IPS-18a (cell line): ENCODE measurements at regions not wholly inside any gene's neighbourhood (a gene's known extent, or its start where the extent isn't known, plus 50 kb on each side); places are given as distances from the start of the nearest gene placed in this dataset.

Source experiments
- H3K27ac ChIP-seq: one replicate; pipeline ENCODE4 v1.5.1; 2013; ENCODE audit warnings: low read length
- H3K27me3 ChIP-seq: one replicate; pipeline ENCODE4 v1.6.1; 2013; ENCODE audit warnings: mild to moderate bottlenecking, low read length; ENCODE audit not compliant: control insufficient read depth, insufficient read depth
- H3K36me3 ChIP-seq: one replicate; pipeline ENCODE4 v1.6.1; 2013; ENCODE audit warnings: low read depth, low read length; ENCODE audit not compliant: control insufficient read depth
- H3K4me1 ChIP-seq: one replicate; pipeline ENCODE4 v1.6.1; 2013; ENCODE audit warnings: low read depth, low read length; ENCODE audit not compliant: control insufficient read depth
- H3K4me3 ChIP-seq: one replicate; pipeline ENCODE4 v1.5.1; 2013; ENCODE audit warnings: low read length
- H3K9ac ChIP-seq: one replicate; pipeline ENCODE4 v1.6.1; 2013; ENCODE audit warnings: mild to moderate bottlenecking, low read length, moderate library complexity
- H3K9me3 ChIP-seq: one replicate; pipeline ENCODE4 v1.6.1; 2013; ENCODE audit warnings: low read depth, low read length; ENCODE audit not compliant: control insufficient read depth

DNA sequence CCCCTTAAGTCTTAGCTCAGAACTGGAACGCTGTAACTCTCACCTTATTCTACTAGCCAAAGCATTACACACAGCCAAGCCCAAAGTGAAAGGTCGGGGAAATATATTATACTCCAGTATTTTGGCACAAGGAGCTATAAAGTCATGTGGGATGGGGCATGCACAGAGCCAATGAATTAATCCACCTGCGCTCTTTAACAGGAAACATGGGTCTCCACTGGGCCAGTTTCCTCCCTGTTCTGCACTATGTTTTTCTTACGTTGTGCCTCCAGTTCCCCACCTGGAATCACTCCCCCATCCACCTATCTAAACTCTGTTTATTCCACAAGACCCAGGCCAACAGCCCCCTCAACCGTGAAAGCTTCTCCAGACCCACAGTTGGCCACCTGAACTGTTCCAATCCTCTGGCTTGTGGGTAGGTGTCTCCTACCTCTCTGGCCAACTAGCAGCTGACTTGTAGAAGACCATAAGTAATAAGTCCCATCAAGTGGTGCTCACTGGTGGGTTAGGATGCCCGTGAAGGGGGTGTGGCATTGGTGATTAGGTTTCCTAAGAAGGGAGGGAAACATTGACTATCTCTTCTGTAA is 286.9 kb downstream of the NPIPA8 start:
- peaks cover 4% of the 10 kb centered on the region for H3K4me1 ChIP-seq
- H3K36me3 ChIP-seq: no peaks in the 10 kb centered on the region
- no peak overlapping the region for H3K9ac ChIP-seq
- H3K27ac ChIP-seq: no peak overlapping the region
- no peaks in the 10 kb centered on the region for H3K27me3 ChIP-seq
- no peak overlapping the region for H3K4me3 ChIP-seq
- no peaks in the 10 kb centered on the region for H3K9me3 ChIP-seq

- H3K9ac ChIP-seq: no peak overlapping the region
- H3K9me3 ChIP-seq: no peaks in the 10 kb centered on the region
- no peaks in the 10 kb centered on the region for H3K27me3 ChIP-seq
- no peaks in the 10 kb centered on the region for H3K36me3 ChIP-seq
- peaks cover 4% of the 10 kb centered on the region for H3K4me1 ChIP-seq
- H3K4me3 ChIP-seq: no peak overlapping the region
- no peak overlapping the region for H3K27ac ChIP-seq
Observed at GRCh38 chr16:18048853-18049546, 287.5 kb downstream of the NPIPA8 start.

DNA sequence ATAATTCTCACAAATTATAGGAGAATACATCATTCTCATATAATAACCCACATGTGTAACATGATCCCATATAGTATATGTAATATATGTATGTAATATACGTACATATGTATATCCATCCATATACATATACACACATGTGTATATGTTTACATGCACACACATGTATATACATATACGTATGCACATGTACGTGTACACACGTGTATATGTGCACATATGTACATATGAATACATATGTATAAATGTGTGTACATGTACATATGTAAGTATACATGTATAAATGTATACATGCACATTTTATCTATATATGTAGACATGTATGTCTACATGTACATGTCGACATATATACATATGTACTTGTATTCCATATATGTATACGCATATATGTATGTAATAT is 288.8 kb downstream of the NPIPA8 start:
- Histone ChIP-seq H3K36me3 (no peaks in the 10 kb centered on the region), H3K9me3 (no peaks in the 10 kb centered on the region), H3K4me1 (peaks cover 13% of the 10 kb centered on the region), H3K9ac (no peak overlapping the region), H3K27ac (no peak overlapping the region), H3K4me3 (no peak overlapping the region), H3K27me3 (no peaks in the 10 kb centered on the region)

GRCh38 chr16:18045356-18045755 is 291.2 kb downstream of the NPIPA8 start:
- peaks cover 30% of the 10 kb centered on the region for H3K4me1 ChIP-seq
- H3K36me3 ChIP-seq: no peaks in the 10 kb centered on the region
- H3K27ac ChIP-seq: no peak overlapping the region
- no peak overlapping the region for H3K4me3 ChIP-seq
- no peaks in the 10 kb centered on the region for H3K27me3 ChIP-seq
- H3K9ac ChIP-seq: no peak overlapping the region
- H3K9me3 ChIP-seq: no peaks in the 10 kb centered on the region

DNA sequence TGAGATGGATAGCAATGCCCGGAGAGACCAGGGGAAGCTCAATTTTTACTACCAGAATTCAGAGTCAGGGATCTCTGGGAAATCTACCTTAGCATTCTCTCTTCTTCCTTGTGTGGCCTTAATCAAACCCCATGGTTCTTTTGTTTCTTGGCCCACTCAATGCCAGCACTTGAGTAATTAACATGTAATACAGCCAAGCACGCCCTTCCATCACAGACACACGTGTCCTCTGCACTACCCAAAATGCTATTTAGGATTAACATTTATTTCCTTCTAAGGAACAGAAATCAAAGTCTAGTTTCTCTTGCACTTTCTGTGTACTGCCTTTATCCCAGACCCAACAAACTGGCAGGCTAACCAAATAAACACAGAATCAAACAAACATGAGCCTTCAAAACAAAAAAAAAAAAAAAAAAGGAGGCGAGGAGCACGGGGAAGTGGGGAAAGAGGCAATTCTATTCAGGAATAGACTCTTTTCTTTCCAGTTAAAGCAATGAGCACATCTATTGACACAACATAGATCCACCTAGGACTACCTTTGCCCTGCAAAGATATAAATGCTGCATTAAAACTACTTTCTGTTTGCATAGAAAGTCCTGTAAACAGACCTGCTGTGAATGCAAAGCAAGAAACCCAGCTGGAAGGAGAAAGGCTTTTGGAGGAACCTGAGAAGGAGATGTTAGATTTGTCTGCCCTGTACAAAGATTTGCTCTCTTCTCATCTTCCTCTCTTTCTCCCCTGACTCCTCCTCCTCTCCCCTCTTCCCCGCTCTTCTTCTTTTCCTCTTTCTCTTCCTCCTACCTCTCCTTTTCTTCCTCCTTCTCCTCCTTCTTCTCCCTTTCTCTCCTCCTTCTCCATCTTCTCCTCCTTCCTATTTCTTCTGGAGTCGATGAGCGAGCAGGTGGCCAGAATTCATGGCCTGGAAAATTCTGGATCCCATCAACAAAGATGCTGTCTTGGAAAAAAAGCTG is 294.4 kb downstream of the NPIPA8 start:
- Histone ChIP-seq H3K9me3 (no peaks in the 10 kb centered on the region), H3K4me3 (no peak overlapping the region), H3K36me3 (no peaks in the 10 kb centered on the region), H3K4me1 (peaks cover 30% of the 10 kb centered on the region), H3K9ac (no peak overlapping the region), H3K27me3 (no peaks in the 10 kb centered on the region), H3K27ac (no peak overlapping the region)

- Histone ChIP-seq H3K4me1 (peaks cover 26% of the 10 kb centered on the region), H3K27ac (no peak overlapping the region), H3K9me3 (no peaks in the 10 kb centered on the region), H3K4me3 (no peak overlapping the region), H3K9ac (no peak overlapping the region), H3K36me3 (no peaks in the 10 kb centered on the region), H3K27me3 (no peaks in the 10 kb centered on the region)
Observed at GRCh38 chr16:18039931-18040330, 296.6 kb downstream of the NPIPA8 start.

DNA sequence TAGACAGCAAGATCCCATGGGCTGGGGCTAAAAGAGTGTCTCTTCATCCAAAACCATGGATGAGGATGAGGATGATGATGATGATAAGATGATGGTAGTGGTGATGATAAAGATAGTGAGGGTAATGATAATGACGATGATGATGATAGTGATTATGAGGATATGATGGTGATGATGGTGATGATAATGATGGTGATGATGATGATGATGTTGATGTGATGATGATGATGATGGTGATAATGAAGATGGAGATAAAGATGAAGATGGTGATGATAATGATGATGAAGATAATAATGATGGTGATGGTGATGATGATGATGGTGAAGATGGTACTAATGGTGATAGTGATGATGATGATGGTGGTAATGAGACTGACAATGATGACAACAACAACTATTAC is 299.5 kb downstream of the NPIPA8 start:
- Histone ChIP-seq H3K4me3 (no peak overlapping the region), H3K36me3 (no peaks in the 10 kb centered on the region), H3K4me1 (peaks cover 10% of the 10 kb centered on the region), H3K9ac (no peak overlapping the region), H3K9me3 (no peaks in the 10 kb centered on the region), H3K27ac (no peak overlapping the region), H3K27me3 (no peaks in the 10 kb centered on the region)

DNA sequence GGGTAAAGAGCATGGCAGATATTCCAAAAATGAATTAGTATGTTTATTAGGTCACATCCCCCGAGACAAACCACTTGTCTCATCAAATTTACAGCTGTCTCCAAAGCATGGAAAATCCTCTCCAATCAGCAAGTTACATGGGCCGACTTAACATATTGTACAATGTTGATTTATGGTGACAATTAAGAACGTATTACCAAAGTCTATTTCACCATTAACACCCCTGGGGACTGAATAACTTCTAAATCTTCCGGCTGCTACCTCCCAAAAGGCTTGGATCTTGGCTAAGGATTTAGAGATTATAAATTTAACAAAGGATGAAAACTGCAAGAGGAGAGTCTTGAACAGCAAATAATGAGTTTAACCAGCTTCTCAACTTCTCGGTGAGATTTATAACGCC is 311.9 kb downstream of the NPIPA8 start:
- Histone ChIP-seq H3K36me3 (no peaks in the 10 kb centered on the region), H3K4me1 (no peaks in the 10 kb centered on the region), H3K4me3 (no peak overlapping the region), H3K9ac (no peak overlapping the region), H3K27me3 (no peaks in the 10 kb centered on the region), H3K27ac (no peak overlapping the region), H3K9me3 (no peaks in the 10 kb centered on the region)

- Histone ChIP-seq H3K4me3 (no peak overlapping the region), H3K4me1 (peaks cover 4% of the 10 kb centered on the region), H3K9ac (no peak overlapping the region), H3K9me3 (no peaks in the 10 kb centered on the region), H3K27ac (no peak overlapping the region), H3K27me3 (no peaks in the 10 kb centered on the region), H3K36me3 (no peaks in the 10 kb centered on the region)
Observed at GRCh38 chr16:18018376-18018775, 318.2 kb downstream of the NPIPA8 start.

DNA sequence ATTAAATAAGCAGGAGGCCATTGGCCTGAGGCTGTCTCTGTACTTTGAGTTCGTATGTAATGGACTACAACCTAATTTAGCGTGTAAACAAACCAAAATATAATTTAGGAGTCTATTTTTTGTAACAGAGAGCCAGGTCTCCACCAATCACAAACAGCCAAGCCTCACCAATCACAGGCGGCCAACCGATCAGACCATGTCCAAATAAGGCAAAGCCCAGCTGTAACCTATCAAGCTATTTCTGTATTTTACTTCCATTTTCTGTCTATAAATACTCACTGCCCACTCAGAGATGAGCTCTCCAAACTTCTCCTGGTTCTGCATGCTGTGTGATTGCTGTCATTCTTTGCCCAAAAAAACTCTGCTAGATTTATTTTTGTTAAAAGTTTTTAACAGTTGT is 322.7 kb downstream of the NPIPA8 start:
- Histone ChIP-seq H3K36me3 (no peaks in the 10 kb centered on the region), H3K4me3 (no peak overlapping the region), H3K27me3 (no peaks in the 10 kb centered on the region), H3K9me3 (no peaks in the 10 kb centered on the region), H3K4me1 (peaks cover 4% of the 10 kb centered on the region), H3K27ac (no peak overlapping the region), H3K9ac (no peak overlapping the region)

DNA sequence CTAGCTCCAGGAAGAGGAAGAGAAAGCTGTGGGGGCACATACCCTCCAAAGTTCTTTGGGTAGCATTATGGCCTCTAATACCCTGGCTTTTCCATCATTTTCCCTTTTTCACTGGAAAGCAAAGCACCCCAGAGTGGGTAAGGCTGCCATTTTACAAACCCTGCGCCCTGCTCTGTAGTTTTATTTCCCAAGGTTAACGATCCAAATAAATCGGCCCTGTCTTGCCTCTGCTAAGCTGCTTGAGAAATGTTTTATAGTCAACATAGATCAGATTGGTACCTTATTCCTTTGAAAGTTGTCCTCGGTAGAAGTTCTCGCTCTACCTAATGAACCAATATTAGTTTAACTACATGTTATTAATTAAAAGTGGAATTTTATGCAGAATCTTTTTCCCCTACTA is 328.2 kb downstream of the NPIPA8 start:
- no peaks in the 10 kb centered on the region for H3K4me1 ChIP-seq
- H3K27me3 ChIP-seq: no peaks in the 10 kb centered on the region
- H3K9me3 ChIP-seq: no peaks in the 10 kb centered on the region
- no peak overlapping the region for H3K4me3 ChIP-seq
- H3K9ac ChIP-seq: no peak overlapping the region
- no peaks in the 10 kb centered on the region for H3K36me3 ChIP-seq
- H3K27ac ChIP-seq: no peak overlapping the region
